H9 (cell line): ENCODE measurements at regions not wholly inside any gene's neighbourhood (a gene's known extent, or its start where the extent isn't known, plus 50 kb on each side); places are given as distances from the start of the nearest gene placed in this dataset.

Source experiments
- DNase-seq: peaks from one replicate; pipeline ENCODE4 v3.0.0-alpha.2; 2017
- H2AFZ ChIP-seq: one replicate; pipeline ENCODE4 v1.6.1; 2013; ENCODE audit warnings: mild to moderate bottlenecking, low read length, control low read depth, moderate library complexity
- H2AK5ac ChIP-seq: 2 replicates; pipeline ENCODE4 v1.6.1; 2013; ENCODE audit warnings: low read length, control low read depth, mixed read lengths; ENCODE audit not compliant: insufficient read length
- H2BK120ac ChIP-seq: one replicate; pipeline ENCODE4 v1.6.1; 2013; ENCODE audit warnings: low read depth, mild to moderate bottlenecking, low read length, control low read depth, inconsistent platforms; ENCODE audit not compliant: poor library complexity, severe bottlenecking
- H2BK12ac ChIP-seq: 2 replicates; pipeline ENCODE4 v1.6.1; 2013; ENCODE audit warnings: low read length, control low read depth, mixed read lengths, low read depth; ENCODE audit not compliant: insufficient read length
- H2BK15ac ChIP-seq: 2 replicates; pipeline ENCODE4 v1.6.1; 2013; ENCODE audit warnings: low read depth, low read length, control low read depth
- H2BK20ac ChIP-seq: one replicate; pipeline ENCODE4 v1.6.1; 2013; ENCODE audit warnings: low read depth, mild to moderate bottlenecking, low read length, control low read depth, inconsistent platforms; ENCODE audit not compliant: poor library complexity, severe bottlenecking
- H2BK5ac ChIP-seq: 2 replicates; pipeline ENCODE4 v1.6.1; 2013; ENCODE audit warnings: low read length, control low read depth, mixed read lengths; ENCODE audit not compliant: insufficient read length
- H3K14ac ChIP-seq: 2 replicates; pipeline ENCODE4 v1.6.1; 2013; ENCODE audit warnings: low read length, control low read depth; ENCODE audit not compliant: insufficient read depth
- H3K18ac ChIP-seq: 2 replicates; pipeline ENCODE4 v1.6.1; 2013; ENCODE audit warnings: low read depth, mild to moderate bottlenecking, mixed read lengths, low read length, control low read depth; ENCODE audit not compliant: insufficient read length
- H3K23ac ChIP-seq: 2 replicates; pipeline ENCODE4 v1.6.1; 2013; ENCODE audit warnings: low read length, control low read depth, mixed read lengths, low read depth; ENCODE audit not compliant: insufficient read length
- H3K23me2 ChIP-seq: 2 replicates; pipeline ENCODE4 v1.6.1; 2013; ENCODE audit warnings: low read depth, mild to moderate bottlenecking, mixed read lengths, low read length, control low read depth; ENCODE audit not compliant: insufficient read length, poor library complexity, severe bottlenecking
- H3K27ac ChIP-seq: 2 replicates; pipeline ENCODE4 v1.5.1; 2013; ENCODE audit warnings: low read length, control low read depth, mixed read lengths, low read depth; ENCODE audit not compliant: insufficient read length
- H3K27me3 ChIP-seq: 2 replicates; pipeline ENCODE4 v1.6.1; 2013; ENCODE audit warnings: low read length, control low read depth, inconsistent platforms; ENCODE audit not compliant: insufficient read depth
- H3K4ac ChIP-seq: 2 replicates; pipeline ENCODE4 v1.6.1; 2013; ENCODE audit warnings: low read depth, mild to moderate bottlenecking, control low read depth, inconsistent platforms, low read length, moderate library complexity
- H3K4me1 ChIP-seq: 2 replicates; pipeline ENCODE4 v1.6.1; 2013; ENCODE audit warnings: low read length, control low read depth, inconsistent platforms; ENCODE audit not compliant: insufficient read depth
- H3K4me2 ChIP-seq: 2 replicates; pipeline ENCODE4 v1.6.1; 2013; ENCODE audit warnings: low read length, control low read depth, mixed read lengths; ENCODE audit not compliant: insufficient read length, insufficient read depth
- H3K56ac ChIP-seq: 2 replicates; pipeline ENCODE4 v1.6.1; 2013; ENCODE audit warnings: low read depth, mild to moderate bottlenecking, mixed read lengths, low read length, control low read depth; ENCODE audit not compliant: insufficient read length
- H3K79me1 ChIP-seq: 2 replicates; pipeline ENCODE4 v1.6.1; 2013; ENCODE audit warnings: low read depth, mild to moderate bottlenecking, moderate library complexity, low read length, control low read depth, inconsistent platforms; ENCODE audit not compliant: insufficient read depth, poor library complexity, severe bottlenecking
- H3K79me2 ChIP-seq: 2 replicates; pipeline ENCODE4 v1.6.1; 2013; ENCODE audit warnings: low read length, control low read depth, inconsistent platforms; ENCODE audit not compliant: insufficient read depth
- H3K9ac ChIP-seq: 2 replicates; pipeline ENCODE4 v1.6.1; 2013; ENCODE audit warnings: low read length, control low read depth, mixed read lengths; ENCODE audit not compliant: insufficient read length; ENCODE audit errors: extremely low read depth
- H3K9me3 ChIP-seq: one replicate; pipeline ENCODE4 v1.6.1; 2013; ENCODE audit warnings: low read depth, low read length, inconsistent platforms; ENCODE audit not compliant: control insufficient read depth
- H3T11ph ChIP-seq: one replicate; pipeline ENCODE4 v1.6.1; 2013; ENCODE audit warnings: mild to moderate bottlenecking, low read length, control low read depth, inconsistent platforms
- H4K20me1 ChIP-seq: one replicate; pipeline ENCODE4 v1.6.1; 2013; ENCODE audit not compliant: control insufficient read depth, insufficient read length, insufficient read depth
- H4K5ac ChIP-seq: 2 replicates; pipeline ENCODE4 v1.6.1; 2013; ENCODE audit warnings: low read depth, mild to moderate bottlenecking, mixed read lengths, low read length, control low read depth; ENCODE audit not compliant: insufficient read length
- H4K8ac ChIP-seq: replicated peaks from 2 replicates; pipeline ENCODE4 v1.6.1; 2013; ENCODE audit warnings: low read length, control low read depth, mixed read lengths, low read depth; ENCODE audit not compliant: insufficient read length
- H4K91ac ChIP-seq: 2 replicates; pipeline ENCODE4 v1.6.1; 2013; ENCODE audit warnings: low read depth, mild to moderate bottlenecking, moderate library complexity, mixed read lengths, low read length, control low read depth; ENCODE audit not compliant: insufficient read length
- H3K27ac Mint-ChIP-seq, 3 experiments: 2 replicates in 2 of 3; 3 replicates in 1 of 3; pipeline ENCODE4 v1.8.0; 2020 to 2021; ENCODE audit warnings: mixed read lengths in 3 of 3, mild to moderate bottlenecking in 1 of 3, moderate library complexity in 1 of 3
- H3K27me3 Mint-ChIP-seq: 2 replicates; pipeline ENCODE4 v1.8.0; 2021; ENCODE audit warnings: low read depth, mild to moderate bottlenecking, moderate library complexity, mixed read lengths
- H3K36me3 Mint-ChIP-seq, 3 experiments: 2 replicates in 2 of 3; 3 replicates in 1 of 3; pipeline ENCODE4 v1.8.0; 2020 to 2021; ENCODE audit warnings: low read depth in 3 of 3, mixed read lengths in 3 of 3; ENCODE audit not compliant: insufficient read depth in 1 of 3
- H3K4me1 Mint-ChIP-seq, 2 experiments: 2 replicates each; pipeline ENCODE4 v1.8.0; 2020; ENCODE audit warnings: mixed read lengths in 2 of 2
- H3K4me3 Mint-ChIP-seq, 2 experiments: 2 replicates in 1 of 2; 3 replicates in 1 of 2; pipeline ENCODE4 v1.8.0; 2020 to 2021; ENCODE audit warnings: mild to moderate bottlenecking in 2 of 2, mixed read lengths in 2 of 2, moderate library complexity in 1 of 2
- H3K9me3 Mint-ChIP-seq, 2 experiments: 2 replicates in 1 of 2; 3 replicates in 1 of 2; pipeline ENCODE4 v1.8.0; 2020; ENCODE audit warnings: mild to moderate bottlenecking in 2 of 2, mixed read lengths in 2 of 2, moderate library complexity in 1 of 2
- WGBS: extraction: QIAGEN DNeasy Blood & Tissue Kit; methylation state at CpG from one replicate; pipeline ENCODE4 v1.1.7; 2013; ENCODE audit warnings: missing lambda C conversion rate, low lambda C conversion rate, mixed read lengths; ENCODE audit not compliant: insufficient read length; ENCODE audit errors: extremely low coverage; 5-methylcytosine and 5-hydroxymethylcytosine counted together
- TF ChIP-seq, protein P1 (sequence below): fragments of 200-600 bp; sonication (generic); conservative IDR thresholded peaks from 3 replicates; pipeline ENCODE4 v1.8.0; 2021; ENCODE audit warnings: antibody characterized with exemption, mild to moderate bottlenecking

- peaks cover 2% of the 10 kb centered on the region for H3K27me3 Mint-ChIP-seq
- peaks cover 0 to 2% (median 0%) of the 10 kb centered on the region in 3 experiments; a peak in 2 of 7 replicates for H3K36me3 Mint-ChIP-seq
- Histone ChIP-seq H3K79me1 (no peaks in the 10 kb centered on the region), H3T11ph (no peak overlapping the region), H2AFZ (no peak overlapping the region), H3K9me3 (no peaks in the 10 kb centered on the region), H2BK15ac (no peak overlapping the region), H3K27me3 (no peaks in the 10 kb centered on the region), H3K4me1 (no peaks in the 10 kb centered on the region; the same call in 1 of the 2 replicates), H3K4me2 (no peak overlapping the region), H4K91ac (no peak overlapping the region), H4K8ac (no peak overlapping the region), H4K20me1 (no peaks in the 10 kb centered on the region), H3K4ac (no peak overlapping the region), H3K23ac (no peak overlapping the region), H3K9ac (no peak overlapping the region), H2AK5ac (no peak overlapping the region), H3K23me2 (no peaks in the 10 kb centered on the region), H2BK12ac (no peak overlapping the region), H3K79me2 (no peaks in the 10 kb centered on the region), H2BK20ac (no peak overlapping the region), H3K14ac (no peak overlapping the region), H3K56ac (no peak overlapping the region), H3K18ac (no peak overlapping the region), H2BK120ac (no peak overlapping the region), H3K27ac (no peak overlapping the region), H4K5ac (no peak overlapping the region), H2BK5ac (no peak overlapping the region)
- TF ChIP-seq, protein P1, sequence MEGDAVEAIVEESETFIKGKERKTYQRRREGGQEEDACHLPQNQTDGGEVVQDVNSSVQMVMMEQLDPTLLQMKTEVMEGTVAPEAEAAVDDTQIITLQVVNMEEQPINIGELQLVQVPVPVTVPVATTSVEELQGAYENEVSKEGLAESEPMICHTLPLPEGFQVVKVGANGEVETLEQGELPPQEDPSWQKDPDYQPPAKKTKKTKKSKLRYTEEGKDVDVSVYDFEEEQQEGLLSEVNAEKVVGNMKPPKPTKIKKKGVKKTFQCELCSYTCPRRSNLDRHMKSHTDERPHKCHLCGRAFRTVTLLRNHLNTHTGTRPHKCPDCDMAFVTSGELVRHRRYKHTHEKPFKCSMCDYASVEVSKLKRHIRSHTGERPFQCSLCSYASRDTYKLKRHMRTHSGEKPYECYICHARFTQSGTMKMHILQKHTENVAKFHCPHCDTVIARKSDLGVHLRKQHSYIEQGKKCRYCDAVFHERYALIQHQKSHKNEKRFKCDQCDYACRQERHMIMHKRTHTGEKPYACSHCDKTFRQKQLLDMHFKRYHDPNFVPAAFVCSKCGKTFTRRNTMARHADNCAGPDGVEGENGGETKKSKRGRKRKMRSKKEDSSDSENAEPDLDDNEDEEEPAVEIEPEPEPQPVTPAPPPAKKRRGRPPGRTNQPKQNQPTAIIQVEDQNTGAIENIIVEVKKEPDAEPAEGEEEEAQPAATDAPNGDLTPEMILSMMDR = no peak
- H3K9me3 Mint-ChIP-seq = no peaks in the 10 kb centered on the region; a peak in 1 of 5 replicates
- no peak overlapping the region for H3K4me3 Mint-ChIP-seq
- no peak for DNase-seq
- no CpG with 5 or more reads among the region's 4 CpGs for WGBS
- H3K4me1 Mint-ChIP-seq = peaks cover 3 to 4% of the 10 kb centered on the region in 2 experiments; a peak in 3 of 4 replicates
- no peak overlapping the region for H3K27ac Mint-ChIP-seq
Observed at GRCh38 chr10:125450218-125450617, 232.7 kb downstream of the TEX36 start.
